RPMI7951 (cell line): ENCODE measurements at regions not wholly inside any gene's neighbourhood (a gene's known extent, or its start where the extent isn't known, plus 50 kb on each side); places are given as distances from the start of the nearest gene placed in this dataset.
A peak's percentile ranks its signal among the peaks of the same experiment; 100 is the strongest.

Experiments used
- DNase-seq: peaks from one replicate; pipeline ENCODE4 v3.0.0-alpha.2; 2012; ENCODE audit warnings: low read depth

DNA sequence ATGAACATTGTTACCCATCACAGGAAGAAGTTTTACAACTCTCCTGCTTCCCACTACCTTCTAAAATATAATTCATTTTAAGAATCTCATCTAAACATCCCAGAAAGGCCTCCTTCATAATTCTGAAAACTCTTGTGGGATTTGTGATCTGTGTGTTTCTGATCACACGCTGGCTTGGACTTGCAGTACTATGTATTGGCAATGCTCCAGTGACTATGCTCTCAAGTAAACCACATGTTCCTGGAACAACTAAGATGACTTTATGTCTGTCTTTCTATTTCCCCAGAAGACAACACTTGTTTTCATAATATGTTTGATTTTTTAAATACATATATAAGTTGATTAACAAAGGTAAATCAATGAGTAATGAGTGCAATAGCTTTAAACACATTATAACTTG, 376.6 kb upstream of the NETO1 start:
- peak; percentile 46 for DNase-seq

DNA sequence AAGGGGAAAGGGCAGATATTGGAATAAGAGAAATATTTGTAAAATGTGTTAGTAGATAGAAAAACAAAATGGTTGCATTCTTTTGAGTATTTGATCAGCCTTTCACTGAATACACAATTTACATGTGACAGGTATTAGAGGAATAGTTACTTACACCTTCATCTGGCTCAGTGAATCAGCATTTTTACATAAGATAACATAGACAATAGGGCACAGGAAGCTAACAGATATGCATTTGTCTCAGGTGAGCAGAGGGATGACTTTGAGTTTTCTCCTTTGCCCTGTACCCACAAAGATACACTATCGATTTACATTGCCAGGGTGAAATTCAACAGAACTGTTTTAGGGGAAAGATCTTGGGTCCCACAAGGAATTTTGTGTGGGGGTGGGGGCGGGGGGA, 373.1 kb upstream of the NETO1 start:
- no peak for DNase-seq

DNA sequence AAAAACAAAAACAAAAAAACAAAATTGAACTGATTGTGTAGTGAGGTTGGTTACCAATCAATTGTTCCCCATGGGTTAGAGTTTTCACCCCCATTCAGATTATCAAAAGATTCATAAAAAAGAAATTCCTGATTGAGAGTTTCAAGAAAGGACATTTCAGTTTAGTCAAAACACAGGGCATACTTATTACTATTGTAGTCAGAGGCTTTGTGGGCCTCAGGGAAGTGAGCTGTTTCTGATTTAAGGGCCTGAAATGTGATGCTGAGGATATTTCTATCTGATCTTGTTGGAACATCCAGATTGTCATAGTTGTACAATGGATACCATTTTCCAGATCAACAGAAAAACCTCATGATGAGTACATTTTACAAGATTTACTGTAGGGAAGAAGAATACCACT, 368.1 kb upstream of the NETO1 start:
- DNase-seq, result peak; percentile 14

DNA sequence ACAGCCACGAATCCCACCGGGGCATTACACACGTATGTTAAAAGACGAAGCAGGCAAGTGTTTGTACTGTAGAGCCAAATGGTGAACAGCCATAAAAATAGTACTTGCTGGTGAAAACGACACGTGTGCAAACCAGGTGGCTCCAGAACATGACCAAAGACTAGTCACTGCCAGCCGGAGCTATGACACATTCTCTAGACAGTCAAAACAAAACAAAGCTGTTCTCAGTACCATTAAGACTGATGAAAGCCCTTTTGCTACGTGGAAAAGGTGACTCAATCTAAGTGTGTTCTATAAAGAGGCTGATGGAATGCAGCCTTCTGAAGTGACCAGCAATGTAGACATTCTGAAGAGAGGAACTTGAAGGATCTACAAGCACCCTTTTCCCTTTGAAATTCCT, 367.7 kb upstream of the NETO1 start:
- peak; percentile 91 for DNase-seq

DNA sequence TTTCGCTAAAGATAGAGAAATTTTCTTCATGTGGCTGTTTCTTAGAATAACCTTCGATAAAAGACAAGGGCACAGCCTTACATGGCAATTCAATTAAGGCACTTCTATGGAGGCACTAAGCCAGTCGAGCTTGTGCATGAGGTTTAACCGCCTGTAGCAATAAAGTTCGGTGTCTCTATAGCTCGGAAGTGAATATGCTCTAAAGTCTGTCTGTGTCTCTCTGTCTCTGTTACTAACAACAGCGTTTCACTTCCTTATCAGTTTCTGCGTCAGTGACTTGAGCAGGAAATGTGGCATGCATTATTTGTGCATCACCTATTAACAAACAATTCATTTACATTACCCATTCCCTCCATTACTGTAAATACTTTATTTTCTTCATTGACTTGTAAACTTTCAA, 365.1 kb upstream of the NETO1 start:
- DNase-seq, result peak; percentile 58

DNA sequence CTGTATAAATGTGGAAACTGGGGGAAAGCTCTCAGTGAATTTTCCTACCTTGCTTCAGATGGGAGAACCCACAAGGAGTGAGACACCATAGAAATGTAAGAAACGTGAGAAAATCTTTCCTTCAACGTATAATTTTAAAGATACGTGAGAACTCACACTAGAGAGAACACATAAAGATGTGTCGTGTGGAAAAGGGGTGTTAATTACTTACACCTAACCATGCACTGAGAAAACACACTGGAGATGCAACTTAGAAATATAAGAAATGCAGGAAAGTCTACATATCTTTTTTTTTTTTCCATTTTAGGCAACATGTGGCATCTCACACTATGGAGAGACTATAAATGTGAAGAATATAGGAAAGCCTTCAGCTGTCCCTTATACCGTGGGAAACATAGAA, 352.9 kb upstream of the NETO1 start:
- no peak for DNase-seq

DNA sequence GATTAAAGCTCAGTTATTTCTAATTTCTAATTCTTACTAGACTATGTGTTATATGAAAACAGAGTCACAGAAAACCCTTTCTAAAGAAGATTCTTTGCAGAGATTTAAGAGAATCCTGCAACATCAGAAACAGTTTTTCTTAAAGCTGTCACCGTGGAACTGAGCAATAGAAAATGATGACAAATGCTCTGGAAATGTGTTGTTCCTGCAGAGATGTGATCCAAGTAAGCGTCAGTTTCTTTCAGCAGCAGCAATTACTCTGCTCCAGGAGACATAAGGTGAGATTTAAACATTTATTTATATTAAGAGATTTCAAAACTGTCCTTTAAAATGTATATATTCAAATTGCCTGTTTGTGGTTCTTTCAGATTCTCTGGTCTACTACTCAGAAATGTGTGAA, 350.5 kb upstream of the NETO1 start:
- DNase-seq, result no peak

DNA sequence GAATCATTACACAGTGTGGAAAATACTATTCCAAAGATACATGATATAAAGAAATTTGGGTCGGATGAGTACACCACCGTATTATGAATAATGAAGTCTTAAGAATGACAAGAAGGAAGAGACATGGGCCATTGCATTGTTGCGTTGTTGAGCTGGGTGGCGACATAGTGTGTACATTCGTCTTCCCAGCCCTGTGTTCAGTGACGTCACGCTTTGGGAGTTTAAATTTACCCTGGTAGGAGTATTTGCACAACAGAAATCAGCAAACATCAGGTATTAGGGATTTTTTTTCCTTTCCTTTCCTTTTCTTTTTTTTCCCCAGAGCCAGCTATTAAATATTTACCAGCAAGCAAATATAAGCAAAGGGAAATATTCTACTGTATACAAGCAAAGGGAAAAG, 347.2 kb upstream of the NETO1 start:
- no peak for DNase-seq

DNA sequence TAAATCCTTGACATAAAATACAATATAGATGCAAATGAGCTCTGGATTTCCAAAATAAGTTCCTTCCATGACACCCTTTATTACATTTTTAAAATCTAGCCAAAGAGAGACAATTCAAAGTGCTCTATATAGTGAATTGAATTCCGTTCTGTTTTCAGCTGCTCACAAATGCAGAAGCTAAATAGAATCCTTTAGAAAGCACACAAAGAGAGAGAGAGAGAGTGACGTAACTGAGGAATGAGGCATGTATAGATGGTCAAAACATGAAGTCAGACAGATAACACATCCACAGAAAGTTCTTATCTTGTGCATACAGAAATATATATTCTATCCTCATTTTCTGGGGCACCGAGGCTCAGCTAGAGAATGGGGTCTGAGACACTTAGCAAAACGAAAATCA, 344.7 kb upstream of the NETO1 start:
- no peak for DNase-seq

DNA sequence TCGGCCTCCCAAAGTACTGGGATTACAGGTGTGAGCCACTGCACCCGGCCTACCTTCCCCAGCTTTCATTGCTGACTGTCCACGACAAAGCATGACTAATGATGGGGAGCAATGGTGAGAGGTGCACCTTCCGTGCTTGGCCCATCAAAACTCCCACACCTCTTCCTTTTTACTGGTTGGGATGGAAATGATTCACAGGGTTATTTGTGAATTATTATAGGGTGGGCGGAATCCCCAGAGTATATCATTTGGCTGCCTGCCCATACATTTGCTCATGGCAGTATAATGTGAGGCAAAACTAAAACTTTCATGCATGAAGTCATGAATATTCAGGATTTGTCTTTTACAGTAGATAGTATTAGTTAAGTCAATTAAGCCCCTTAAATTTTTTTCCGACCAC, 334.2 kb upstream of the NETO1 start:
- no peak for DNase-seq

DNA sequence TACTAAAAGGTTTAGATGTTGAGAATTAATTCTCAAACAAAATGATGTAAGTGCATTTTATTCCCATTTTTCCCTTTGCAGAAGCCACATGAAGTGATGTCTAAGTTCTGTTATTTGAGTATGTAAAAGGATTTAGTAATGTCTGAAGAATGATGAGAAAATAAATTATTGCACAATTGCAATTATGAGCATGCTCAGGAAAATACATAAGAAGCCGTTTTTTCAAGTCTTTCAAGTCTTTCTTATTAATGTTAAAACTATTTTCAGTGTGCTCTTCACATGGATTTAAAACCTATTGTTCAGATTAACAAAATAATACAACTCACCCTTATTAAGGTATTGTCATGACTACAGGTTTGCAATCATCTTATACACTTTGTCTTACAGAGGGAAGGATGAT, 331.4 kb upstream of the NETO1 start:
- no peak for DNase-seq

DNA sequence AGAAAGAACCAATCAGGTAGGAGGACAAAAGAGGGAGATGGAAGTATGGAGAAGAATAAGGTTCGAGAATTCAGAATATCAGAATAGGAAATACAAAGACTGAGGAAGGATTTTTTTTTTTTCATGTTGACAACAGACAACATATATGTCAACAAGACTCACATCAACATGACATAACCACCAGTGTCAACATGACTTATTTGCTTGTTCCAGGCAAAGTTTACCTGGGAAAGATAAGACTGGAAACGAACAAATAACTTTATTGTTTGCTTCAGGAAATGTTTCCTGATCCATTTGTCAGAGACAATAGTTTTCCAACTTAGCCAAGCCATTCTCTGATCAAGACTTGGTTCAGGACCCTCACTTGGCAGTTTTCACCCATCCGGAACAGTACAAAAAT, 321.9 kb upstream of the NETO1 start:
- DNase-seq, result no peak

DNA sequence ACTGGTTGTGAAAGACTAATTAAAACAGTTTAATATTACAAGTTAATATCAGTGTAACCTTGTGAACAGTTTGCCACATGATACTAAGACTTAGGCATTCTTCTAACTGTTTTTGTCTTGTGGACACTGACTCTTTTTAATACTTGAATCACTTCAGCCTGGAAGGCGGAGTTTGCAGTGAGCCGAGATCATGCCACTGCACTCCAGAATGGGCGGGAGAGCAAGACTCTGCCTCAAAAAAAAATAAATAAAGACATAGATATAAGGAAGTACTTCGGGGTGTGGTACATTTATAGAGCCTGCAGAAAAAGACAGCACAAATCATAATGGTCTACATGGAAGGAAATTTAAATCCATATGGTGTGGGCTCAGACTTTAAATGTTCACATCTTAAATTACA, 300.4 kb upstream of the NETO1 start:
- DNase-seq, result no peak

DNA sequence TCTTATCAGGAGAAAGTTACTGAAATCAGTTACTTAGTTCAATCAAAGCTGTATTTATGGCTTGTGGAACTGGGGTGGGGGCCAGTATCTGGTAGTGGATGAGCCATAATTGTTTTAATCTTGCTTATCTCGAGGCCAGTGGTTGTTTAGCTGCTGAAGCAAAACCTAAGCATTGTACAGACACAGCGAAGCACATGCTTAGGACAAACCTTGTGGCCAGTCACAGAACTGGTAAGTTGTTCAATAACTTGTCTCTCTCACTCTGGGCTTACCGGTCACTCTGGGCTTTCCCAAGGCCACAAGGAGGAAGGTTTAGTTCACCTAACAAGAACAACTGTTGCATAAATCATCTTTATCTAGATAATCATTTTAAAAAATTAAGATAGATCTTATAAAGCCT, 296.6 kb upstream of the NETO1 start:
- no peak for DNase-seq

DNA sequence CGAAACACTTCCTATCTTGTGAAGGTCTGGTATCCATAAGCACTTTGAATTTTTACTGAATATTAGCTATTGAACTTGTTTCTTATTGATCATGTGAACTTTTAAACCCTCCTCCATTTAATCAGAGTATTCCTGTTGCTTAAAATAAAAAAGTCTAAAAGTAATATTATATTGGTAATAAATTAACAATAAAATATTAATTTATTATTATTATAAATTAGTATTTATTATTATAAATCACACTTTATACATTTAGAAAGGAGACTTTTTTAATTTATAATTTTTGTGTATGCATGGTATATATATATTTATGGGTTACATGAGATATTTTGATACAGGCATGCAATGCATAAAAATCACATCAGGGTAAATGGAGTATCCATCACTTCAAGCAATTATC, 295.4 kb upstream of the NETO1 start:
- no peak for DNase-seq

DNA sequence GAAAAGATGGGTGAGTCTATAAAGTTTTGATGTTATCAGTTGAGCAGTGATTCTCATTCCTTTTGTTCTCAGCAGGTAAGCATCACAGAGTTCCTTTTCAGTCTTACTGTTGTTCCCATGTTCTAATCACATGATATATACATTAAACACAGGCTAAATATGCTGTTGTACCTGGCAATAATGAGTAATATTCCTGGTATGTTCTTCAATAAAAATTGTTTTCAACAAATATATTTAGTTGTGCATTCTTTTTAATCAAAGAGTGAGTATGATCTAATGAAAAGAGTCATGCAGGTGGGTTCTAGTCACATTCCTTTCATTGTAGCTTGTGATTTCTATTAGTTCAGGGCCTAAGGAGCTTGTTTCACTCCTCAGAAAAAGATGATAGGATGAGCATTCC, 288.3 kb upstream of the NETO1 start:
- no peak for DNase-seq

DNA sequence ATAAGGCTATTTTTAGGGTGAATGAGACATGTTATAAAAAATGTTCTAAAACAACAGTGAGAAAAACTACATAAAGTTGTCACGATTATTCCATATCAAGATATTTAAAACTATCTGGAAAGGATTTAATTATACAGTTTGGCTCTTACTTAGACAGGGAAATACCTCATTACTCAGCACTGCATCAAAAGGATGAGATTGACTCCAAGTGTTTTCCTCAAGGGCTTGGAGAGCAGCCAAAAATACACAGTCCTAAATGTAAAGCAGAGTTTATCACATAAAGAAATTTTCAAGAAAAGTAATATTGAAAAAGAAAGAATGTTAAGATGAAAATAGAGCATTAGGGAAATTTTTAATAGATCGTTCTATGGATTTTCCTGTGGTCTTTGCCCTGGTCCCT, 285.5 kb upstream of the NETO1 start:
- peak; percentile 55 for DNase-seq

DNA sequence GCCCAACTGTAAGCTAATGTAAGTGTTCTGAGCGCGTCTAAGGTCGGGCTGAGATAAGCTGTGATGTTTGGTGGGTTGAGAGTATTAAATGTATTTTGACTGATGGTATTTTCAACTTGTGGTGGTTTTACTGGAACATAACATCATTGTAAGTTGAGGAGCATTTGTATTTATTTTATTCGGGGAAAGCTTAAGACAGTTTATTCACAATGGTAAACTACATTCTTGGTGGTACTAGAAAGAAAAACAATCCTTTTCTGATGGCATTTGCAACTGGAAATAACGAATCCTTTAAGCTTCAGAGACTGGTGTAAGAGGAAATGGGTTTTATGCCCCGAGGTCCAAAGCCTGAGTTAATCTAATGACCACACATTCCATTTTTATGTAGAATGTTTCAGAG, 283.3 kb upstream of the NETO1 start:
- peak; percentile 18 for DNase-seq

DNA sequence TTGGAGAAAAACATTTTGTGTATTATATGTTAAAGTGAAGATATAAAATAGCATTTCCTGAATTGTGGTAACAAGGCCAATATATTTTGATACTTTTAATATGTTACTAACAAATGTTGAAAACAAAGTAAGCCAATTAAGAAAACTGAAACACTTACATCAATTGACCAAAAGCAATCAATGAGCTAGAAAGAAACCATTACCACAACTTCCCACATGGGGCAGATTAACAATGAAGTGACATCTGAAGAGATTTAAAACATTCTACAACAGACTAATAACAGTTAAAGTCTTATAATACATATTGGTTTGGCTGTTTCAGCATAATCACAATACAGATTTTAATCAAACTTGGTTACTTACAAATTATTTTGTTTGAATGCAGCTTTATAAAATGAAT, 282.4 kb upstream of the NETO1 start:
- DNase-seq, result no peak

DNA sequence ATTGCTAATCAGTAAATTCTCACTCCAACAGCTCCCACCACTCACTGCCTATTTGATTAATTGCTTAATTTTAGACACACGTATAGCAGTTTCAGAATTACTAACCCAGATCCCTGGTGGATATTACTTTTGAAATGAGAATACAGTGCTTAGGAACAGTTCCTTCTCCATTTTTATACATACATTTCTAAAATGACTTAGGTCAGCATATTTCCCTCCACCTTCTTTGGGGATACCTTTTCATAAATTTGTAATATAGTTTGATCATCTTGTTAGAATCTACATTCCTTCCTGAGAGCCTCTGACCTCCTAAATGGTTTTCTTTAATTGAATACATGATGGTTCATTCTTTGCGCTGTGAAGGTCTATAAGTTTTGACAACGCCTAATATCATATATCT, 279.8 kb upstream of the NETO1 start:
- no peak for DNase-seq

DNA sequence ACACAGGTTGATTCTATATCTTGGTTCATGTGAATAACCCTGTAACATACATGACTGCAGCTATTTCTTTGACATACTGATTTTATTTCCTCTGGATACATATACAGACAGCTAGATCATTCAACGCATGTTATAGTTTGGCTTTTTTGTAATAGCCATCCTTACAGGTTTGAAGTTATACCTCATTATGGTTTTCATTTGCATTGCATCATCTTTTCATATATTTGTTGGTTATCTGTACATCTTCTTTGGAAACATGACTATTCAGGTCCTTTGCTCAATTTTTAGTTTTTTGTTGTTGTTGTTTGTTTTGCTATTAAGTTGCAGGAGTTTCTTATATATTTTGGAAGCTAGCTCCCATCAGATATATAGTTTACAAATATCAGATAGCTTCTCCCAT, 276.2 kb upstream of the NETO1 start:
- no peak for DNase-seq

DNA sequence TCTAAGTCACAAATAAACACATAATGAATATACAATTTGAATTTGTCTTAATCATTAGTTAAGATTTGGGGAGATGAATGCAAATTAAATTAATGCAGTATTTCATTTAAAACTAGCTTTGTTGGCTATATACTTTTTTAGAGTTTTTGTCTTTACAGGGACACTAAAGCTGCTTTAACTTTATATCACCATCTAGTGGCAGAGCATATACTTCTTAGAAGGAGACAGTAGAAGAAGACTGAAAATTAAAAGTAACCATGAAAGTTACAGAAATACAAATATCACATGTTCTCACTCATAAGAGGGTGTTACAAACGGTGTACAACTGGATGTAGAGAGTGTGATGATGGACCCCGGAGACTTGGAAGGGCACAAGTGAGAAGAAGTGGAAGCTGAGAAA, 268.3 kb upstream of the NETO1 start:
- peak; percentile 10 for DNase-seq

DNA sequence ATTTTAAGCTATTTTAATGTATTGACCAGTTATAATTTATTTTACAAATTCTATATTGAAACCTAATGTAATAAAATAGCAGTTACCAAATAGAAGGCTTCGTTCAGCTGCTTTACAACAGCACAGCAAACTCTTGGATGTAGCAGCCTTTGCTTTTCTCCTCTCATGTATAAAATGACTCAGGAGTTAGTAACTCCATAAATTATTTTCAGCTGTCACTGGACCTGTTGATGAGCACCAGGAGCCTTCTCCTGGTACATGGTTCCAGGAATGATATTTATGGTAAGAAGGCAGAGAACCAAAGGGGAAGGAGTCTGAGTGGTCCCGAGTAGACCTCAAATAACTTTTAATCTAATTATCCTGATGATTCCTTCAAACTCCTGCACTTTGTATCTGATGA, 256.4 kb upstream of the NETO1 start:
- no peak for DNase-seq

DNA sequence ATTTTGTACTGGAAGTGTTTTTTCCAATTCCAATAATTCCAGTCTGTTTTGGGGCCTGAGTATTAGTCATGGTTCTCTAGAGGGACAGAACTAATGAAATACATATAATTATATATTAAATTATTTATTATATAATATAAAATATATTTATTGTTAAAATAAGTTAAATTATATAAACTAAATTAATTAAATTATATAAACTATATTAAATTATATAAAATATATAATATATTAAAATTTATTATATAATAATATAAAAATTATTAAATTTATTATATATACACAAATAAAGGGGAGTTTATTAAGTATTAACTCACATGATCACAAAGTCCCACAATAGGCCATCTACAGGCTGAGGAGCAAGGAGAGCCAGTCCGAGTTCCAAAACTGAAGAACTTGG, 253.4 kb upstream of the NETO1 start:
- DNase-seq, result no peak

DNA sequence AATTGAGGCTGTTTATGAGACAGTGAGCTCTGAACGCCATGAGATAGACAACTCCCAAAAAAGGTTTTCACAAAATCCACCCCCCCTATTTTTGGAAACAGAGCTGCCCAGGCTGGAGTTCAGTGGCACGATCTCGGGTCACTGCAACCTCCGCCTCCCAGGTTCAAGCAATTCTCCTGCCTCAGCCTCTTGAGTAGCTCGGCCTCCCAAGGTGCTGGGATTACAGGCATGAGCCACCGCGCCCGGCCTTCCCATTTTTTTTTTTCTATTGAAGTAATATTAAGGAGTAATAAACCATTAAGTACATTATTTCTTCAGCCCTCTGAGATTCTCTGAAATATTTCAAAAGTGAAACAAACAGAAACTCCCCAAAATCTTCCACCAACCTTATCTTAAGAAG, 252.8 kb upstream of the NETO1 start:
- DNase-seq, result no peak
